ENCODE measurements at regions not wholly inside any gene's neighbourhood (a gene's known extent, or its start where the extent isn't known, plus 50 kb on each side); places are given as distances from the start of the nearest gene placed in this dataset.

DNA sequence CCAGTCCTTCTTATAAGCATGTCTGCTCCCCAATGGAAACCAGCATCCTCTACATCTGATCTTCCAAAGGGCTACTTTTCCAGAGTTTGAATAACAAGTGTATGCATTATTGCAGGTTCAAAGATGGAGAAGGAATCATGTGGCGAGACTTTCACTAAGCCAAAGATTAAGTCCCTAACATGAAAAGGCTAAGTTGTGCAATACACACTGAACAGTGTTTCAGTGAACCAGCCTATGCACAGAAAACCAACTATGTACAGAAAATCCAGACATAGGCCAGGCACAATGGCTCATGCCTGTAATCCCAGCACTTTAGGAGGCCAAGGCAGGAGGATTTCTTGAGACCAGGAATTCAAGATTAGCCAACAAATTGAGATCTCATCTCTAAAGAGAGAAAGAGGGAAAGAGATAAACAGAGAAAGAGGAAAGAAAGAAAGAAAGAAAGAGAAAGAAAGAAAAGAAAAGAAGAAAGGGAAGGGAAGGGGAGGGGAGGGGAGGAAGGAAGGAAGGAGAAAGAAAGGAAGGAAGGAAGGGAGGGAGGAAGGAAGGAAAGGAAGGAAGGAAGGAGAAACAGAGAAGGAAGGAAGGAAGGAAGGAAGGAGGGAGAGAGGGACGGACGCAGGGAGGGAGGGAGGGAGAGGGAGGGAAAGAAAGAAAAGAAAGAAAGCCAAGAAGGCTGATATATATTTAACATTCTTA lies 181.7 kb downstream of the LTN1 start:
- TF ChIP-seq CTCF (optimal IDR thresholded peaks at IDR 0.05 in 1 of 3, IDR thresholded peaks at IDR 0.05 in 1 of 3, conservative IDR thresholded peaks at IDR 0.05 in 1 of 3; ENCODE audit: extremely low read depth in 1 of 3, insufficient read depth in 2 of 3, low read length in 3 of 3) (no peak), EZH2 (IDR thresholded peaks at IDR 0.05; ENCODE audit: low read length) (no peak)
